A549 (cell line): ENCODE measurements at regions not wholly inside any gene's neighbourhood (a gene's known extent, or its start where the extent isn't known, plus 50 kb on each side); places are given as distances from the start of the nearest gene placed in this dataset.

Source experiments
- ATAC-seq, 2 experiments: fragments of 200-7000 bp in 1 of 2; fragments of >200 bp in 1 of 2; cut with Nextera tagmentation in 1 of 2; cut with Tn5 transposase in 1 of 2; 3 replicates each; pipeline versions ENCODE4 v1.8.0 to v1.9.1; 2018 to 2020; ENCODE audit warnings: mild to moderate bottlenecking in 1 of 2, moderate library complexity in 1 of 2
- CTCF ChIA-PET: fragments of 300-600 bp; sonication (Branson Sonifier 250); formaldehyde crosslinking; extraction: SDS; loops from one replicate; lab custom pipeline; 2021; ENCODE audit warnings: antibody characterized with exemption, inconsistent platforms; lab: Yijun Ruan, JAX
- POLR2A ChIA-PET: fragments of 350-600 bp; formaldehyde crosslinking; extraction: SDS; loops from one replicate; lab custom pipeline; 2021; ENCODE audit warnings: antibody characterized with exemption, inconsistent platforms; lab: Yijun Ruan, JAX
- DNase-seq, 2 experiments: peaks; one replicate each; pipeline versions ENCODE4 v3.0.0 to v3.0.0-alpha.2; 2011 to 2016; ENCODE audit warnings: low read depth in 1 of 2, low spot score in 1 of 2
- FAIRE-seq: peaks from 2 replicates; lab custom pipeline; 2011; peaks lifted over from hg19 to GRCh38; lab: Jason Lieb, UNC
- H3K27ac ChIP-seq, 2 experiments: fragments of >200 bp; sonication (Bioruptor Twin); formaldehyde crosslinking; 3 replicates each; pipeline ENCODE4 v1.5.1; 2016 to 2017
- H3K4me1 ChIP-seq: fragments of >200 bp; sonication (Bioruptor Twin); formaldehyde crosslinking; 3 replicates; pipeline ENCODE4 v1.6.1; 2016
- H3K4me2 ChIP-seq: fragments of >200 bp; sonication (Bioruptor Twin); formaldehyde crosslinking; 3 replicates; pipeline ENCODE4 v1.6.1; 2016
- H3K4me3 ChIP-seq: fragments of >200 bp; sonication (Bioruptor Twin); formaldehyde crosslinking; 3 replicates; pipeline ENCODE4 v1.5.1; 2016
- H3K9me3 ChIP-seq: fragments of >200 bp; sonication (Bioruptor Twin); formaldehyde crosslinking; 3 replicates; pipeline ENCODE4 v1.6.1; 2016
- CEBPB ChIP-seq, 2 experiments: fragments of >200 bp in 1 of 2; sonication (Bioruptor Twin) in 1 of 2; formaldehyde crosslinking in 1 of 2; IDR thresholded peaks; 2 replicates each; pipeline ENCODE4 v1.6.1; 2012 to 2016
- EHMT2 ChIP-seq: fragments of 200-600 bp; sonication (generic); IDR thresholded peaks from 2 replicates; pipeline ENCODE4 v1.6.1; 2016; ENCODE audit warnings: antibody characterized with exemption, low read depth, mild to moderate bottlenecking, moderate library complexity
- EP300 ChIP-seq, 2 experiments: fragments of >200 bp; sonication (Bioruptor Twin); formaldehyde crosslinking; IDR thresholded peaks; 2 replicates in 1 of 2; 3 replicates in 1 of 2; pipeline ENCODE4 v1.6.1; 2016 to 2017
- ESRRA ChIP-seq: fragments of 150-350 bp; IDR thresholded peaks from 2 replicates; pipeline ENCODE4 v1.6.1; 2014; ENCODE audit warnings: mild to moderate bottlenecking, low read length, borderline replicate concordance
- HEYL ChIP-seq: fragments of 250-450 bp; sonication (Bioruptor Pico); IDR thresholded peaks from 2 replicates; pipeline ENCODE4 v1.8.0; 2021; ENCODE audit warnings: mild to moderate bottlenecking, moderate library complexity
- HOXA7 ChIP-seq: fragments of 250-450 bp; sonication (Bioruptor Pico); IDR thresholded peaks from 2 replicates; pipeline ENCODE4 v1.5.0; 2020; ENCODE audit warnings: mild to moderate bottlenecking, moderate library complexity
- MYC ChIP-seq: IDR thresholded peaks from 2 replicates; pipeline ENCODE4 v1.6.1; 2012; ENCODE audit warnings: mild to moderate bottlenecking, inconsistent platforms, low read length, improper control_type of control experiment, borderline replicate concordance
- NPAS2 ChIP-seq: fragments of 250-450 bp; sonication (Bioruptor Pico); IDR thresholded peaks from 2 replicates; pipeline ENCODE4 v1.8.0; 2022; ENCODE audit warnings: mild to moderate bottlenecking, moderate library complexity, borderline replicate concordance
- NR3C1 ChIP-seq: fragments of >200 bp; sonication (Bioruptor Twin); formaldehyde crosslinking; IDR thresholded peaks from 3 replicates; pipeline ENCODE4 v1.6.1; 2017
- POLR2AphosphoS2 ChIP-seq: conservative IDR thresholded peaks from 2 replicates; pipeline ENCODE4 v1.6.1; 2012; ENCODE audit warnings: low read length, improper control_type of control experiment, inconsistent platforms
- RARB ChIP-seq: fragments of 250-450 bp; sonication (Bioruptor Pico); IDR thresholded peaks from 2 replicates; pipeline ENCODE4 v1.8.0; 2021; ENCODE audit warnings: mild to moderate bottlenecking, moderate library complexity
- SMC3 ChIP-seq: fragments of >200 bp; sonication (Bioruptor Twin); formaldehyde crosslinking; IDR thresholded peaks from 3 replicates; pipeline ENCODE4 v1.6.1; 2018; ENCODE audit warnings: inconsistent platforms
- TFCP2L1 ChIP-seq: fragments of 250-450 bp; sonication (Bioruptor Pico); IDR thresholded peaks from 2 replicates; pipeline ENCODE4 v1.5.0; 2021; ENCODE audit warnings: mild to moderate bottlenecking
- ZFP36 ChIP-seq: fragments of 450-650 bp; IDR thresholded peaks from 2 replicates; pipeline ENCODE4 v1.6.1; 2014; ENCODE audit warnings: borderline replicate concordance; ENCODE audit not compliant: partially characterized antibody
- ZSCAN20 ChIP-seq: fragments of 250-450 bp; sonication (Bioruptor Pico); IDR thresholded peaks from 2 replicates; pipeline ENCODE4 v1.8.0; 2022; ENCODE audit warnings: mild to moderate bottlenecking, moderate library complexity
- WGBS: methylation state at CpG from one replicate; pipeline ENCODE4 v1.1.6; 2017; ENCODE audit errors: missing lambda C conversion rate; 5-methylcytosine and 5-hydroxymethylcytosine counted together
- TF ChIP-seq, protein P1 (sequence below): fragments of >200 bp; sonication (Bioruptor Twin); formaldehyde crosslinking; IDR thresholded peaks from 3 replicates; pipeline ENCODE4 v1.5.1; 2016
- TF ChIP-seq, protein P2 (sequence below): IDR thresholded peaks from 2 replicates; pipeline ENCODE4 v1.6.1; 2012; ENCODE audit warnings: low read depth, borderline replicate concordance
- TF ChIP-seq, protein P3 (sequence below): fragments of 150-350 bp; IDR thresholded peaks from 2 replicates; pipeline ENCODE4 v1.6.1; 2014; ENCODE audit warnings: low read depth, mild to moderate bottlenecking, low read length
- TF ChIP-seq, protein P4 (sequence below): IDR thresholded peaks from 2 replicates; pipeline ENCODE4 v1.6.1; 2012
- TF ChIP-seq, protein P5 (sequence below): IDR thresholded peaks from 2 replicates; pipeline ENCODE4 v1.6.1; 2012
- TF ChIP-seq, protein P6 (sequence below): fragments of 200-600 bp; sonication (generic); IDR thresholded peaks from 2 replicates; pipeline ENCODE4 v1.6.1; 2016; ENCODE audit warnings: antibody characterized with exemption, mild to moderate bottlenecking, moderate library complexity

DNA sequence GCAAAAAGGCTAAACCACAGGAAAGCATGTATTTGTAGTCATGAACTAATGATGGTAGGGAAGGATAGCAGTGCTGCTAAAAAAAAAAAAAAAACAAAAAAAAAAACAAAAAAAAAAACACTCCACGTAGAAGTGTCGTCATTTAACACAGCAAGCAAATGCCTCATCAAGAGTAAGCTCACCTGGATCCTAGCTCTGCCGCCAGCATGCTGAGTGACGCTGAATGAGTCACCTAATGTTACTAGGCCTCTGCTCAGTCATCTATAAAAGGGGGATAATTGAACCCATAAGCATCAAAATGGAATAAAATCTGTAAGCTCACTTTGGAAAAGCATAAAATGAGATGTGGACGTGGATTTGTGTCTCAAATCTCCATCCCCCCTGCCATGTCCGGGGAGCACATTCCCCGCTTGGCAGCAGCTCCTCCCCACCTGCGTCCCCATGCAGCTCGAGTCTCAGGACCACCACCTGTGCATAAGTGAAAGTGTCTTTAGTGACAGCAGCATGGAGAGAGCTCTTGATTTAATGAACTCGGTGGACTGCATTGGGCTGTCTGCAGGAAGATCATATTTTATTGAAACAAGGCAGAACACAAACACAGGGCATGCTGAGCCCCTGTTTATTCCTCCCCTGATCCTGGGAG lies 427.5 kb downstream of the LRATD1 start:
- no peak overlapping the region for H3K4me3 ChIP-seq
- no peak for DNase-seq
- TF ChIP-seq CEBPB (IDR thresholded peaks at IDR 0.05) = no peak
- TF ChIP-seq NPAS2 (CRISPR knock-in tag) = no peak
- no peak for TF ChIP-seq MYC
- TF ChIP-seq EP300 (IDR thresholded peaks at IDR 0.05) = no peak
- TF ChIP-seq, protein P1, sequence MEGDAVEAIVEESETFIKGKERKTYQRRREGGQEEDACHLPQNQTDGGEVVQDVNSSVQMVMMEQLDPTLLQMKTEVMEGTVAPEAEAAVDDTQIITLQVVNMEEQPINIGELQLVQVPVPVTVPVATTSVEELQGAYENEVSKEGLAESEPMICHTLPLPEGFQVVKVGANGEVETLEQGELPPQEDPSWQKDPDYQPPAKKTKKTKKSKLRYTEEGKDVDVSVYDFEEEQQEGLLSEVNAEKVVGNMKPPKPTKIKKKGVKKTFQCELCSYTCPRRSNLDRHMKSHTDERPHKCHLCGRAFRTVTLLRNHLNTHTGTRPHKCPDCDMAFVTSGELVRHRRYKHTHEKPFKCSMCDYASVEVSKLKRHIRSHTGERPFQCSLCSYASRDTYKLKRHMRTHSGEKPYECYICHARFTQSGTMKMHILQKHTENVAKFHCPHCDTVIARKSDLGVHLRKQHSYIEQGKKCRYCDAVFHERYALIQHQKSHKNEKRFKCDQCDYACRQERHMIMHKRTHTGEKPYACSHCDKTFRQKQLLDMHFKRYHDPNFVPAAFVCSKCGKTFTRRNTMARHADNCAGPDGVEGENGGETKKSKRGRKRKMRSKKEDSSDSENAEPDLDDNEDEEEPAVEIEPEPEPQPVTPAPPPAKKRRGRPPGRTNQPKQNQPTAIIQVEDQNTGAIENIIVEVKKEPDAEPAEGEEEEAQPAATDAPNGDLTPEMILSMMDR = no peak
- TF ChIP-seq, protein P2, sequence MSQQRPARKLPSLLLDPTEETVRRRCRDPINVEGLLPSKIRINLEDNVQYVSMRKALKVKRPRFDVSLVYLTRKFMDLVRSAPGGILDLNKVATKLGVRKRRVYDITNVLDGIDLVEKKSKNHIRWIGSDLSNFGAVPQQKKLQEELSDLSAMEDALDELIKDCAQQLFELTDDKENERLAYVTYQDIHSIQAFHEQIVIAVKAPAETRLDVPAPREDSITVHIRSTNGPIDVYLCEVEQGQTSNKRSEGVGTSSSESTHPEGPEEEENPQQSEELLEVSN = no peak
- TF ChIP-seq, protein P3, sequence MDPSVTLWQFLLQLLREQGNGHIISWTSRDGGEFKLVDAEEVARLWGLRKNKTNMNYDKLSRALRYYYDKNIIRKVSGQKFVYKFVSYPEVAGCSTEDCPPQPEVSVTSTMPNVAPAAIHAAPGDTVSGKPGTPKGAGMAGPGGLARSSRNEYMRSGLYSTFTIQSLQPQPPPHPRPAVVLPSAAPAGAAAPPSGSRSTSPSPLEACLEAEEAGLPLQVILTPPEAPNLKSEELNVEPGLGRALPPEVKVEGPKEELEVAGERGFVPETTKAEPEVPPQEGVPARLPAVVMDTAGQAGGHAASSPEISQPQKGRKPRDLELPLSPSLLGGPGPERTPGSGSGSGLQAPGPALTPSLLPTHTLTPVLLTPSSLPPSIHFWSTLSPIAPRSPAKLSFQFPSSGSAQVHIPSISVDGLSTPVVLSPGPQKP = no peak
- TF ChIP-seq, protein P4, sequence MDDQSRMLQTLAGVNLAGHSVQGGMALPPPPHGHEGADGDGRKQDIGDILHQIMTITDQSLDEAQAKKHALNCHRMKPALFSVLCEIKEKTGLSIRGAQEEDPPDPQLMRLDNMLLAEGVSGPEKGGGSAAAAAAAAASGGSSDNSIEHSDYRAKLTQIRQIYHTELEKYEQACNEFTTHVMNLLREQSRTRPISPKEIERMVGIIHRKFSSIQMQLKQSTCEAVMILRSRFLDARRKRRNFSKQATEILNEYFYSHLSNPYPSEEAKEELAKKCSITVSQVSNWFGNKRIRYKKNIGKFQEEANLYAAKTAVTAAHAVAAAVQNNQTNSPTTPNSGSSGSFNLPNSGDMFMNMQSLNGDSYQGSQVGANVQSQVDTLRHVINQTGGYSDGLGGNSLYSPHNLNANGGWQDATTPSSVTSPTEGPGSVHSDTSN = no peak
- TF ChIP-seq EHMT2 = no peak
- TF ChIP-seq, protein P5, sequence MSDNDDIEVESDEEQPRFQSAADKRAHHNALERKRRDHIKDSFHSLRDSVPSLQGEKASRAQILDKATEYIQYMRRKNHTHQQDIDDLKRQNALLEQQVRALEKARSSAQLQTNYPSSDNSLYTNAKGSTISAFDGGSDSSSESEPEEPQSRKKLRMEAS = no peak
- no peak for TF ChIP-seq ZFP36
- TF ChIP-seq SMC3 = no peak
- TF ChIP-seq ZSCAN20 (CRISPR knock-in tag) = no peak
- TF ChIP-seq ESRRA = no peak
- TF ChIP-seq, protein P6, sequence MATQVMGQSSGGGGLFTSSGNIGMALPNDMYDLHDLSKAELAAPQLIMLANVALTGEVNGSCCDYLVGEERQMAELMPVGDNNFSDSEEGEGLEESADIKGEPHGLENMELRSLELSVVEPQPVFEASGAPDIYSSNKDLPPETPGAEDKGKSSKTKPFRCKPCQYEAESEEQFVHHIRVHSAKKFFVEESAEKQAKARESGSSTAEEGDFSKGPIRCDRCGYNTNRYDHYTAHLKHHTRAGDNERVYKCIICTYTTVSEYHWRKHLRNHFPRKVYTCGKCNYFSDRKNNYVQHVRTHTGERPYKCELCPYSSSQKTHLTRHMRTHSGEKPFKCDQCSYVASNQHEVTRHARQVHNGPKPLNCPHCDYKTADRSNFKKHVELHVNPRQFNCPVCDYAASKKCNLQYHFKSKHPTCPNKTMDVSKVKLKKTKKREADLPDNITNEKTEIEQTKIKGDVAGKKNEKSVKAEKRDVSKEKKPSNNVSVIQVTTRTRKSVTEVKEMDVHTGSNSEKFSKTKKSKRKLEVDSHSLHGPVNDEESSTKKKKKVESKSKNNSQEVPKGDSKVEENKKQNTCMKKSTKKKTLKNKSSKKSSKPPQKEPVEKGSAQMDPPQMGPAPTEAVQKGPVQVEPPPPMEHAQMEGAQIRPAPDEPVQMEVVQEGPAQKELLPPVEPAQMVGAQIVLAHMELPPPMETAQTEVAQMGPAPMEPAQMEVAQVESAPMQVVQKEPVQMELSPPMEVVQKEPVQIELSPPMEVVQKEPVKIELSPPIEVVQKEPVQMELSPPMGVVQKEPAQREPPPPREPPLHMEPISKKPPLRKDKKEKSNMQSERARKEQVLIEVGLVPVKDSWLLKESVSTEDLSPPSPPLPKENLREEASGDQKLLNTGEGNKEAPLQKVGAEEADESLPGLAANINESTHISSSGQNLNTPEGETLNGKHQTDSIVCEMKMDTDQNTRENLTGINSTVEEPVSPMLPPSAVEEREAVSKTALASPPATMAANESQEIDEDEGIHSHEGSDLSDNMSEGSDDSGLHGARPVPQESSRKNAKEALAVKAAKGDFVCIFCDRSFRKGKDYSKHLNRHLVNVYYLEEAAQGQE = no peak
- no peak for TF ChIP-seq POLR2AphosphoS2
- no peak for TF ChIP-seq TFCP2L1 (CRISPR knock-in tag)
- no peak for TF ChIP-seq NR3C1
- WGBS = 23% methylated on average over 10 of the region's 10 CpGs
- ATAC-seq = no peak
- ChIA-PET POLR2A (no interaction called here), CTCF (no interaction called here)
- no peaks in the 10 kb centered on the region for H3K9me3 ChIP-seq
- FAIRE-seq = no peak
- H3K4me2 ChIP-seq = no peak overlapping the region
- H3K27ac ChIP-seq = no peak overlapping the region
- no peaks in the 10 kb centered on the region for H3K4me1 ChIP-seq

DNA sequence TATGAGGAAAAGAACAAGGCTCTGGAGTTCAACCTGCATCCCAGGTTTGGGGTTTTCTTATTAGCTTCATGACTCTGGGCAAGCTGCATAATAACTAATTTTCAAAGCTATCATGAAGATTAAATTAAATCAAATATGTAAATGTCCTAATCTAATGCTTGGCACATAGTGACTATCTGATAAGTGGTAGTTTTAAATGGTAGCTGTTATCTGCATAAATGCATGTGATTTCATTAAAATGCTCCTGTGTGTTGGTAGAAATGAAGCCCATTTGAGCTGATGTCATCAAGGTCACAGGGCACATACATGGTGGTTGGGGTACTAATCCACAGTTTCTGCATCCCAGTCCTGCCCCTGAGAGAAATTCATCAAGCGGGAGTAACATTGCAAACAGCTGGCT lies 428.8 kb downstream of the LRATD1 start:
- Histone ChIP-seq H3K27ac (no peak overlapping the region), H3K4me1 (no peaks in the 10 kb centered on the region), H3K4me2 (no peak overlapping the region), H3K4me3 (no peak overlapping the region), H3K9me3 (no peaks in the 10 kb centered on the region)
- ChIA-PET POLR2A (no interaction called here), CTCF (no interaction called here)
- FAIRE-seq (no peak), ATAC-seq (no peak), DNase-seq (no peak)
- WGBS = 82% methylated on average over 1 of the region's 1 CpG
- TF ChIP-seq POLR2AphosphoS2 = no peak
- TF ChIP-seq EHMT2 = no peak
- no peak for TF ChIP-seq HEYL
- TF ChIP-seq RARB (CRISPR knock-in tag) = no peak
- no peak for TF ChIP-seq HOXA7 (CRISPR knock-in tag)
